Neuronal stem cell (in vitro differentiated cells): ENCODE measurements at regions not wholly inside any gene's neighbourhood (a gene's known extent, or its start where the extent isn't known, plus 50 kb on each side); places are given as distances from the start of the nearest gene placed in this dataset.

Experiments
- DNase-seq: peaks from one replicate; pipeline ENCODE4 v3.0.0-alpha.2; 2013; ENCODE audit warnings: low spot score
- H2AFZ ChIP-seq: one replicate; pipeline ENCODE4 v1.6.1; 2013; ENCODE audit warnings: mild to moderate bottlenecking, low read length, inconsistent platforms
- H2AK5ac ChIP-seq: 2 replicates; pipeline ENCODE4 v1.6.1; 2013; ENCODE audit warnings: low read depth, mild to moderate bottlenecking, inconsistent platforms, low read length, moderate library complexity, mixed read lengths
- H2BK120ac ChIP-seq: 2 replicates; pipeline ENCODE4 v1.6.1; 2013; ENCODE audit warnings: low read depth, mild to moderate bottlenecking, inconsistent platforms, low read length, moderate library complexity, mixed read lengths
- H2BK12ac ChIP-seq: one replicate; pipeline ENCODE4 v1.6.1; 2013; ENCODE audit warnings: low read length, inconsistent platforms
- H2BK15ac ChIP-seq: 2 replicates; pipeline ENCODE4 v1.6.1; 2013; ENCODE audit warnings: mild to moderate bottlenecking, low read length, inconsistent platforms, mixed read lengths
- H2BK5ac ChIP-seq: one replicate; pipeline ENCODE4 v1.6.1; 2013; ENCODE audit warnings: inconsistent platforms, mild to moderate bottlenecking, low read length, moderate library complexity
- H3K14ac ChIP-seq: one replicate; pipeline ENCODE4 v1.6.1; 2013; ENCODE audit warnings: low read length, inconsistent platforms
- H3K18ac ChIP-seq: 2 replicates; pipeline ENCODE4 v1.6.1; 2013; ENCODE audit warnings: low read length, inconsistent platforms
- H3K23ac ChIP-seq: 2 replicates; pipeline ENCODE4 v1.6.1; 2013; ENCODE audit warnings: low read depth, mild to moderate bottlenecking, mixed read lengths, low read length, inconsistent platforms; ENCODE audit not compliant: poor library complexity
- H3K27ac ChIP-seq: replicated peaks from 3 replicates; pipeline ENCODE4 v1.5.1; 2013; ENCODE audit warnings: low read length, inconsistent platforms
- H3K27me3 ChIP-seq, 3 experiments: 2 replicates each; pipeline ENCODE4 v1.6.1; 2013; ENCODE audit warnings: low read length in 3 of 3, mild to moderate bottlenecking in 2 of 3, inconsistent platforms in 1 of 3, low read depth in 1 of 3, mixed read lengths in 1 of 3, moderate library complexity in 1 of 3; ENCODE audit not compliant: control insufficient read depth in 3 of 3, insufficient read depth in 3 of 3
- H3K36me3 ChIP-seq, 2 donors: replicated peaks in 1 of 2; 2 replicates each; pipeline ENCODE4 v1.6.1; 2013; ENCODE audit warnings: low read length in 2 of 2; ENCODE audit not compliant: control insufficient read depth in 2 of 2, insufficient read depth in 2 of 2
- H3K4ac ChIP-seq: 2 replicates; pipeline ENCODE4 v1.6.1; 2013; ENCODE audit warnings: inconsistent platforms, mild to moderate bottlenecking, low read length, moderate library complexity
- H3K4me1 ChIP-seq, 2 donors: 1 replicate in 1 of 2; 2 replicates in 1 of 2; pipeline ENCODE4 v1.6.1; 2013; ENCODE audit warnings: low read length in 2 of 2, low read depth in 1 of 2; ENCODE audit not compliant: control insufficient read depth in 2 of 2, insufficient read depth in 1 of 2
- H3K4me2 ChIP-seq: one replicate; pipeline ENCODE4 v1.6.1; 2013; ENCODE audit warnings: mild to moderate bottlenecking, low read length, inconsistent platforms; ENCODE audit not compliant: insufficient read depth, poor library complexity, severe bottlenecking
- H3K4me3 ChIP-seq, 2 donors: 2 replicates each; pipeline ENCODE4 v1.5.1; 2013; ENCODE audit warnings: low read length in 2 of 2, mild to moderate bottlenecking in 2 of 2, inconsistent platforms in 1 of 2, moderate library complexity in 1 of 2
- H3K79me1 ChIP-seq: one replicate; pipeline ENCODE4 v1.6.1; 2013; ENCODE audit warnings: low read depth, mild to moderate bottlenecking, inconsistent platforms, low read length, moderate library complexity
- H3K9ac ChIP-seq: one replicate; pipeline ENCODE4 v1.6.1; 2013; ENCODE audit warnings: mild to moderate bottlenecking, low read depth, low read length, inconsistent platforms; ENCODE audit not compliant: poor library complexity
- H3K9me3 ChIP-seq, 2 donors: replicated peaks in 1 of 2; 2 replicates each; pipeline versions ENCODE3 to v1.6.1; 2013; ENCODE audit warnings: low read length in 2 of 2, mild to moderate bottlenecking in 2 of 2, inconsistent platforms in 1 of 2, low read depth in 1 of 2, mixed read lengths in 1 of 2, moderate library complexity in 1 of 2; ENCODE audit not compliant: control insufficient read depth in 2 of 2, insufficient read depth in 1 of 2
- H4K8ac ChIP-seq: one replicate; pipeline ENCODE4 v1.6.1; 2013; ENCODE audit warnings: low read depth, mild to moderate bottlenecking, inconsistent platforms, low read length, moderate library complexity
- H4K91ac ChIP-seq: one replicate; pipeline ENCODE4 v1.6.1; 2013; ENCODE audit warnings: low read length, low read depth, mild to moderate bottlenecking, inconsistent platforms; ENCODE audit not compliant: poor library complexity
- WGBS, 2 donors: extraction: QIAGEN DNeasy Blood & Tissue Kit; methylation state at CpG; one replicate each; pipeline ENCODE4 v1.1.7; 2013; ENCODE audit warnings: missing lambda C conversion rate in 2 of 2, mixed read lengths in 1 of 2; ENCODE audit not compliant: insufficient read length in 2 of 2, insufficient replicate concordance in 1 of 2; ENCODE audit errors: extremely low coverage in 2 of 2; 5-methylcytosine and 5-hydroxymethylcytosine counted together

GRCh38 chr13:97568850-97569249 lies 134.9 kb downstream of the RAP2A start:
- Histone ChIP-seq H2BK12ac (no peak overlapping the region), H3K36me3 (no peaks in the 10 kb centered on the region), H2BK15ac (no peak overlapping the region), H3K4me3 (no peak overlapping the region), H2BK5ac (no peak overlapping the region), H2AK5ac (peak overlapping the region; percentile 16), H3K79me1 (no peaks in the 10 kb centered on the region), H3K27ac (no peak overlapping the region), H3K23ac (no peak overlapping the region), H2AFZ (no peak overlapping the region), H3K9me3 (no peaks in the 10 kb centered on the region), H2BK120ac (no peak overlapping the region), H3K14ac (no peak overlapping the region), H4K8ac (no peak overlapping the region), H3K18ac (peak overlapping the region; percentile 16), H4K91ac (no peak overlapping the region), H3K4ac (no peak overlapping the region), H3K27me3 (no peaks in the 10 kb centered on the region), H3K4me1 (peaks cover 0 to 19% of the 10 kb centered on the region in 2 donors), H3K9ac (no peak overlapping the region), H3K4me2 (no peak overlapping the region)
- no CpG with 5 or more reads among the region's 1 CpG for WGBS, 2 donors
- DNase-seq, result no peak

- no peak for DNase-seq
- H3K79me1 ChIP-seq, result no peaks in the 10 kb centered on the region
- no peak overlapping the region for H3K9ac ChIP-seq
- no peak overlapping the region for H3K27ac ChIP-seq
- H3K9me3 ChIP-seq, result no peaks in the 10 kb centered on the region
- H3K27me3 ChIP-seq, result no peaks in the 10 kb centered on the region
- no peaks in the 10 kb centered on the region for H3K36me3 ChIP-seq
- no peak overlapping the region for H2BK5ac ChIP-seq
- no peak overlapping the region for H3K23ac ChIP-seq
- H2BK120ac ChIP-seq, result no peak overlapping the region
- no peak overlapping the region for H2AFZ ChIP-seq
- no peak overlapping the region for H3K14ac ChIP-seq
- no peak overlapping the region for H3K4me3 ChIP-seq
- no peak overlapping the region for H3K18ac ChIP-seq
- no peak overlapping the region for H4K91ac ChIP-seq
- H2BK15ac ChIP-seq, result no peak overlapping the region
- no peak overlapping the region for H3K4ac ChIP-seq
- peaks cover 0 to 19% of the 10 kb centered on the region in 2 donors for H3K4me1 ChIP-seq
- H3K4me2 ChIP-seq, result no peak overlapping the region
- no peak overlapping the region for H2BK12ac ChIP-seq
- H4K8ac ChIP-seq, result no peak overlapping the region
- H2AK5ac ChIP-seq, result no peak overlapping the region
- WGBS, 2 donors, result no CpG with 5 or more reads among the region's 8 CpGs
These were observed 135.9 kb downstream of the RAP2A start for GRCh38 chr13:97569841-97570240.

- no peak overlapping the region for H2BK12ac ChIP-seq
- H2BK120ac ChIP-seq, result no peak overlapping the region
- H2AFZ ChIP-seq, result peak overlapping the region; percentile 53
- peaks cover 0 to 19% of the 10 kb centered on the region in 2 donors for H3K4me1 ChIP-seq
- DNase-seq, result no peak
- H3K9ac ChIP-seq, result no peak overlapping the region
- no peak overlapping the region for H4K91ac ChIP-seq
- H3K4ac ChIP-seq, result no peak overlapping the region
- H2AK5ac ChIP-seq, result no peak overlapping the region
- H3K27me3 ChIP-seq, result no peaks in the 10 kb centered on the region
- H4K8ac ChIP-seq, result no peak overlapping the region
- H3K4me2 ChIP-seq, result no peak overlapping the region
- H3K36me3 ChIP-seq, result no peaks in the 10 kb centered on the region
- peak overlapping the region; percentile 49 for H3K18ac ChIP-seq
- H3K27ac ChIP-seq, result no peak overlapping the region
- no peak overlapping the region for H3K4me3 ChIP-seq
- no peak overlapping the region for H3K23ac ChIP-seq
- H3K9me3 ChIP-seq, result no peaks in the 10 kb centered on the region
- WGBS, 2 donors, result no CpG with 5 or more reads among the region's 3 CpGs
- no peak overlapping the region for H2BK5ac ChIP-seq
- H2BK15ac ChIP-seq, result no peak overlapping the region
- H3K14ac ChIP-seq, result no peak overlapping the region
- H3K79me1 ChIP-seq, result no peaks in the 10 kb centered on the region
These were observed 136.5 kb downstream of the RAP2A start for GRCh38 chr13:97570442-97570841.

GRCh38 chr13:97573011-97573410 lies 139.0 kb downstream of the RAP2A start:
- Histone ChIP-seq H3K79me1 (no peaks in the 10 kb centered on the region), H4K8ac (no peak overlapping the region), H2AFZ (no peak overlapping the region), H4K91ac (no peak overlapping the region), H2BK120ac (no peak overlapping the region), H2AK5ac (no peak overlapping the region), H3K4me3 (no peak overlapping the region), H3K4me2 (no peak overlapping the region), H3K9ac (no peak overlapping the region), H3K18ac (no peak overlapping the region), H3K9me3 (no peaks in the 10 kb centered on the region), H2BK5ac (no peak overlapping the region), H3K27ac (peak overlapping the region; percentile 24), H3K27me3 (no peaks in the 10 kb centered on the region), H2BK12ac (no peak overlapping the region), H3K14ac (no peak overlapping the region), H3K4ac (no peak overlapping the region), H3K36me3 (no peaks in the 10 kb centered on the region), H3K23ac (no peak overlapping the region), H3K4me1 (peaks cover 0 to 19% of the 10 kb centered on the region in 2 donors), H2BK15ac (no peak overlapping the region)
- peak; percentile 43 for DNase-seq
- no CpG with 5 or more reads among the region's 1 CpG for WGBS, 2 donors
